A673 (cell line): ENCODE measurements at regions not wholly inside any gene's neighbourhood (a gene's known extent, or its start where the extent isn't known, plus 50 kb on each side); places are given as distances from the start of the nearest gene placed in this dataset.

Source experiments
- CTCF ChIP-seq: fragments of 300-800, 200-600 bp; sonication (generic); conservative IDR thresholded peaks from 2 replicates; pipeline ENCODE4 v1.5.1; 2017; ENCODE audit warnings: low read depth, mild to moderate bottlenecking, antibody characterized with exemption, low read length, moderate library complexity, mixed read lengths
- EZH2 ChIP-seq: fragments of 200-600 bp; sonication (generic); IDR thresholded peaks from 2 replicates; pipeline ENCODE4 v1.6.1; 2017; ENCODE audit warnings: borderline replicate concordance, low read depth, mild to moderate bottlenecking, mixed read lengths, antibody characterized with exemption, low read length; ENCODE audit not compliant: poor library complexity, severe bottlenecking

- TF ChIP-seq CTCF (no peak), EZH2 (no peak)
These were observed 80.1 kb upstream of the SDK2 start for GRCh38 chr17:73724341-73724740.
